CD8-positive, alpha-beta memory T cell (primary cell): ENCODE measurements at regions not wholly inside any gene's neighbourhood (a gene's known extent, or its start where the extent isn't known, plus 50 kb on each side); places are given as distances from the start of the nearest gene placed in this dataset.

Experiments used
- CTCF ChIA-PET: fragments of 350-600 bp; sonication (Branson Sonifier 250); formaldehyde crosslinking; loops from one replicate; lab custom pipeline; 2021; ENCODE audit warnings: antibody characterized with exemption; lab: Charles Lee
- POLR2A ChIA-PET: fragments of 350-600 bp; sonication (Branson Sonifier 250); formaldehyde crosslinking; loops from one replicate; lab custom pipeline; 2021; ENCODE audit warnings: antibody characterized with exemption; lab: Charles Lee
- DNase-seq, 5 donors: peaks; one replicate each; pipeline versions ENCODE4 v3.0.0 to v3.0.0-alpha.2; 2020 to 2022; ENCODE audit warnings: mixed read lengths in 1 of 5
- H3K27ac ChIP-seq: one replicate; pipeline ENCODE4 v1.7.0; 2013; ENCODE audit warnings: low read depth, mild to moderate bottlenecking, low read length, moderate library complexity
- H3K27me3 ChIP-seq: 2 replicates; pipeline ENCODE4 v1.7.0; 2013; ENCODE audit warnings: low read length, mild to moderate bottlenecking; ENCODE audit not compliant: insufficient read depth, poor library complexity, severe bottlenecking
- H3K36me3 ChIP-seq: 2 replicates; pipeline ENCODE4 v1.7.0; 2013; ENCODE audit warnings: mild to moderate bottlenecking, low read length, moderate library complexity; ENCODE audit not compliant: insufficient read depth
- H3K4me1 ChIP-seq: 2 replicates; pipeline ENCODE4 v1.7.0; 2013; ENCODE audit warnings: mild to moderate bottlenecking, low read length, moderate library complexity; ENCODE audit not compliant: insufficient read depth
- H3K4me3 ChIP-seq: 2 replicates; pipeline ENCODE4 v1.7.0; 2013; ENCODE audit warnings: mild to moderate bottlenecking, low read length
- H3K9me3 ChIP-seq: 2 replicates; pipeline ENCODE4 v1.7.0; 2013; ENCODE audit warnings: mild to moderate bottlenecking, low read length
- H3K27ac Mint-ChIP-seq, 8 donors: one replicate each; pipeline ENCODE4 v1.8.0; 2020 to 2021; ENCODE audit warnings: mixed read lengths in 8 of 8, mild to moderate bottlenecking in 6 of 8, inconsistent platforms in 3 of 8, moderate library complexity in 3 of 8
- H3K27me3 Mint-ChIP-seq, 2 donors: one replicate each; pipeline ENCODE4 v1.8.0; 2020 to 2021; ENCODE audit warnings: mixed read lengths in 2 of 2, mild to moderate bottlenecking in 1 of 2, moderate library complexity in 1 of 2
- H3K36me3 Mint-ChIP-seq, 3 donors: one replicate each; pipeline ENCODE4 v1.8.0; 2020 to 2021; ENCODE audit warnings: mixed read lengths in 3 of 3, inconsistent platforms in 1 of 3, mild to moderate bottlenecking in 1 of 3
- H3K4me1 Mint-ChIP-seq, 3 donors: one replicate each; pipeline ENCODE4 v1.8.0; 2020 to 2021; ENCODE audit warnings: mixed read lengths in 3 of 3, inconsistent platforms in 1 of 3, mild to moderate bottlenecking in 1 of 3
- H3K4me3 Mint-ChIP-seq, 7 donors: one replicate each; pipeline ENCODE4 v1.8.0; 2020 to 2021; ENCODE audit warnings: mixed read lengths in 7 of 7, mild to moderate bottlenecking in 6 of 7, moderate library complexity in 4 of 7, inconsistent platforms in 2 of 7
- H3K9me3 Mint-ChIP-seq, 5 donors: one replicate each; pipeline ENCODE4 v1.8.0; 2020 to 2022; ENCODE audit warnings: mixed read lengths in 5 of 5, mild to moderate bottlenecking in 3 of 5, moderate library complexity in 2 of 5, inconsistent platforms in 1 of 5

GRCh38 chr12:107331471-107331870 lies 238.1 kb upstream of the CRY1 start:
- POLR2A ChIA-PET, result no interaction called here
- no peak overlapping the region for H3K4me3 ChIP-seq
- no peak for DNase-seq
- no peak overlapping the region for H3K27ac Mint-ChIP-seq
- CTCF ChIA-PET, result no interaction called here
- no peak overlapping the region for H3K27ac ChIP-seq
- H3K9me3 ChIP-seq, result no peaks in the 10 kb centered on the region
- peaks cover 33% of the 10 kb centered on the region for H3K4me1 ChIP-seq
- H3K27me3 ChIP-seq, result no peaks in the 10 kb centered on the region
- H3K36me3 Mint-ChIP-seq, result peaks cover 0 to 3% (median 1%) of the 10 kb centered on the region in 3 donors
- H3K36me3 ChIP-seq, result no peaks in the 10 kb centered on the region
- H3K9me3 Mint-ChIP-seq, result no peaks in the 10 kb centered on the region
- peaks cover 50 to 70% (median 61%) of the 10 kb centered on the region in 3 donors for H3K4me1 Mint-ChIP-seq
- H3K4me3 Mint-ChIP-seq, result no peak overlapping the region
- no peaks in the 10 kb centered on the region for H3K27me3 Mint-ChIP-seq

GRCh38 chr12:107331912-107332311 lies 238.6 kb upstream of the CRY1 start:
- Mint-ChIP-seq H3K9me3 (no peaks in the 10 kb centered on the region), H3K4me3 (no peak overlapping the region), H3K36me3 (peaks cover 0 to 3% (median 1%) of the 10 kb centered on the region in 3 donors), H3K27me3 (no peaks in the 10 kb centered on the region), H3K4me1 (peaks cover 51 to 70% (median 61%) of the 10 kb centered on the region in 3 donors), H3K27ac (no peak overlapping the region)
- Histone ChIP-seq H3K27me3 (no peaks in the 10 kb centered on the region), H3K27ac (no peak overlapping the region), H3K4me1 (peaks cover 38% of the 10 kb centered on the region), H3K36me3 (no peaks in the 10 kb centered on the region), H3K4me3 (no peak overlapping the region), H3K9me3 (no peaks in the 10 kb centered on the region)
- ChIA-PET POLR2A (no interaction called here), CTCF (no interaction called here)
- DNase-seq, result no peak

GRCh38 chr12:107332743-107333142 lies 239.4 kb upstream of the CRY1 start:
- Mint-ChIP-seq H3K4me1 (peaks cover 53 to 71% (median 60%) of the 10 kb centered on the region in 3 donors), H3K4me3 (no peak overlapping the region), H3K9me3 (no peaks in the 10 kb centered on the region), H3K27ac (peak overlapping the region in 4 of 8 donors; percentile 14 to 68 (median 50)), H3K27me3 (no peaks in the 10 kb centered on the region), H3K36me3 (peaks cover 0 to 3% (median 1%) of the 10 kb centered on the region in 3 donors)
- Histone ChIP-seq H3K9me3 (no peaks in the 10 kb centered on the region), H3K27ac (no peak overlapping the region), H3K4me3 (no peak overlapping the region), H3K36me3 (no peaks in the 10 kb centered on the region), H3K4me1 (peaks cover 43% of the 10 kb centered on the region), H3K27me3 (no peaks in the 10 kb centered on the region)
- DNase-seq, result no peak
- ChIA-PET POLR2A (no interaction called here), CTCF (no interaction called here)

- peaks cover 30 to 43% (median 37%) of the 10 kb centered on the region in 3 donors for H3K4me1 Mint-ChIP-seq
- no peak overlapping the region for H3K4me3 ChIP-seq
- CTCF ChIA-PET, result no interaction called here
- peaks cover 1 to 3% (median 1%) of the 10 kb centered on the region in 3 donors for H3K36me3 Mint-ChIP-seq
- H3K9me3 ChIP-seq, result no peaks in the 10 kb centered on the region
- peaks cover 0 to 2% of the 10 kb centered on the region in 2 donors for H3K27me3 Mint-ChIP-seq
- no peaks in the 10 kb centered on the region for H3K9me3 Mint-ChIP-seq
- DNase-seq, result no peak
- H3K4me1 ChIP-seq, result peaks cover 18% of the 10 kb centered on the region
- no peaks in the 10 kb centered on the region for H3K36me3 ChIP-seq
- no peak overlapping the region for H3K27ac ChIP-seq
- H3K27me3 ChIP-seq, result no peaks in the 10 kb centered on the region
- peak overlapping the region in 1 of 8 donors; percentile 30 for H3K27ac Mint-ChIP-seq
- peak overlapping the region in 1 of 7 donors; percentile 13 for H3K4me3 Mint-ChIP-seq
- POLR2A ChIA-PET, result no interaction called here
Measured at GRCh38 chr12:107335802-107336570, 242.6 kb upstream of the CRY1 start.

GRCh38 chr12:107336695-107337094 lies 243.3 kb upstream of the CRY1 start:
- Histone ChIP-seq H3K27ac (no peak overlapping the region), H3K27me3 (no peaks in the 10 kb centered on the region), H3K9me3 (no peaks in the 10 kb centered on the region), H3K36me3 (no peaks in the 10 kb centered on the region), H3K4me1 (peaks cover 15% of the 10 kb centered on the region), H3K4me3 (no peak overlapping the region)
- Mint-ChIP-seq H3K4me1 (peaks cover 27 to 40% (median 37%) of the 10 kb centered on the region in 3 donors), H3K27me3 (peaks cover 0 to 2% of the 10 kb centered on the region in 2 donors), H3K36me3 (peaks cover 1 to 3% (median 1%) of the 10 kb centered on the region in 3 donors), H3K27ac (no peak overlapping the region), H3K9me3 (no peaks in the 10 kb centered on the region), H3K4me3 (no peak overlapping the region)
- CTCF ChIA-PET, result no interaction called here
- no peak for DNase-seq
- POLR2A ChIA-PET, result no interaction called here

GRCh38 chr12:107337346-107338095 lies 244.2 kb upstream of the CRY1 start:
- Mint-ChIP-seq H3K27ac (peak overlapping the region in 3 of 8 donors; percentile 13 to 59 (median 31)), H3K4me3 (peak overlapping the region in 1 of 7 donors; percentile 6), H3K4me1 (peaks cover 32 to 34% (median 32%) of the 10 kb centered on the region in 3 donors), H3K27me3 (peaks cover 2 to 4% of the 10 kb centered on the region in 2 donors), H3K9me3 (no peaks in the 10 kb centered on the region), H3K36me3 (peaks cover 1 to 3% (median 3%) of the 10 kb centered on the region in 3 donors)
- no peaks in the 10 kb centered on the region for H3K36me3 ChIP-seq
- POLR2A ChIA-PET, result no interaction called here
- peaks cover 15% of the 10 kb centered on the region for H3K4me1 ChIP-seq
- no peaks in the 10 kb centered on the region for H3K9me3 ChIP-seq
- no peak overlapping the region for H3K4me3 ChIP-seq
- DNase-seq, result no peak
- no peaks in the 10 kb centered on the region for H3K27me3 ChIP-seq
- CTCF ChIA-PET, result no interaction called here
- no peak overlapping the region for H3K27ac ChIP-seq

GRCh38 chr12:107339487-107339886 lies 246.1 kb upstream of the CRY1 start:
- POLR2A ChIA-PET, result no interaction called here
- Mint-ChIP-seq H3K9me3 (peaks cover 0 to 1% (median 0%) of the 10 kb centered on the region in 5 donors), H3K4me1 (peaks cover 24 to 32% (median 24%) of the 10 kb centered on the region in 3 donors), H3K4me3 (no peak overlapping the region), H3K36me3 (peaks cover 1 to 10% (median 10%) of the 10 kb centered on the region in 3 donors), H3K27ac (peak overlapping the region in 1 of 8 donors; percentile 23), H3K27me3 (peaks cover 2 to 5% of the 10 kb centered on the region in 2 donors)
- Histone ChIP-seq H3K36me3 (no peaks in the 10 kb centered on the region), H3K27ac (no peak overlapping the region), H3K4me3 (no peak overlapping the region), H3K9me3 (no peaks in the 10 kb centered on the region), H3K27me3 (no peaks in the 10 kb centered on the region), H3K4me1 (peaks cover 15% of the 10 kb centered on the region)
- no peak for DNase-seq
- CTCF ChIA-PET, result no interaction called here

GRCh38 chr12:107339932-107340331 lies 246.6 kb upstream of the CRY1 start:
- no peak overlapping the region for H3K4me3 Mint-ChIP-seq
- CTCF ChIA-PET, result no interaction called here
- Histone ChIP-seq H3K4me1 (peaks cover 15% of the 10 kb centered on the region), H3K9me3 (no peaks in the 10 kb centered on the region), H3K4me3 (no peak overlapping the region), H3K27me3 (no peaks in the 10 kb centered on the region), H3K27ac (no peak overlapping the region), H3K36me3 (no peaks in the 10 kb centered on the region)
- no peak for DNase-seq
- peaks cover 0 to 1% (median 0%) of the 10 kb centered on the region in 5 donors for H3K9me3 Mint-ChIP-seq
- POLR2A ChIA-PET, result no interaction called here
- H3K27ac Mint-ChIP-seq, result no peak overlapping the region
- H3K36me3 Mint-ChIP-seq, result peaks cover 1 to 10% (median 10%) of the 10 kb centered on the region in 3 donors
- H3K27me3 Mint-ChIP-seq, result peaks cover 2 to 5% of the 10 kb centered on the region in 2 donors
- peaks cover 22 to 32% (median 24%) of the 10 kb centered on the region in 3 donors for H3K4me1 Mint-ChIP-seq
